ENCODE measurements at regions not wholly inside any gene's neighbourhood (a gene's known extent, or its start where the extent isn't known, plus 50 kb on each side); places are given as distances from the start of the nearest gene placed in this dataset.

DNA sequence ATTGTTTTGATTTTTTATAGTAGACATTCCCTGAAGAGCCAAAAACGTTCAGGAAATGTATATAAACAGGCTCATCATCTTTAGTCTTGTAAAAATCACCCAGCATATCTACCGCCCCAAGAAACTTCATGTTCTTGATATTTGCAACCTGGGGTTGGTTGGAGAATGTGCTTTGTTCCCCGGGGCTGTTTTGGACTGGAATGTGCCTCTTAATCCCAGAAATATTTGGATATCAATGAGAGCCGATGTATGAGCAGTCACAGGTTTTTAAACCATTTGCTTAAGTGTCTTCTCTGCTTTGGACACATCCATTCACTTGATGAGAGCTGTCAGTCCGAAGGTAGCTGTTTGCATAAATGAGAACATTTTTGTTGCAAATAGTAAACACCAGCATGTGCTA is 449.7 kb downstream of the PCDH7 start:
- no peaks in the 10 kb centered on the region for H3K36me3 ChIP-seq (ENCODE audit: insufficient read depth, low read length)
- ATAC-seq (ENCODE audit: poor library complexity): no peak
- Mint-ChIP-seq H3K4me3 (no peak overlapping the region), H3K4me1 (ENCODE audit: low read depth) (no peaks in the 10 kb centered on the region), H3K27me3 (no peaks in the 10 kb centered on the region), H3K9me3 (peaks cover 14% of the 10 kb centered on the region), H3K36me3 (ENCODE audit: low read depth) (no peaks in the 10 kb centered on the region), H3K27ac (no peak overlapping the region)
- no peaks in the 10 kb centered on the region for H3K27me3 ChIP-seq (ENCODE audit: control insufficient read depth in 1 of 2, insufficient read depth in 2 of 2, low read length in 2 of 2)
- H3K27ac ChIP-seq (ENCODE audit: low read depth in 1 of 2, low read length in 2 of 2): no peak overlapping the region
- ChIA-PET CTCF (no interaction called here), POLR2A (no interaction called here)
- intact Hi-C loops (cut with DNase I, micrococcal nuclease): no loop called here
- H3K9me3 ChIP-seq (ENCODE audit: control insufficient read depth in 1 of 2, insufficient read depth in 1 of 2, low read length in 2 of 2): peaks cover 0 to 4% of the 10 kb centered on the region in 2 experiments
- H3K4me3 ChIP-seq (ENCODE audit: low read length): no peak overlapping the region
- TF ChIP-seq, protein P1, sequence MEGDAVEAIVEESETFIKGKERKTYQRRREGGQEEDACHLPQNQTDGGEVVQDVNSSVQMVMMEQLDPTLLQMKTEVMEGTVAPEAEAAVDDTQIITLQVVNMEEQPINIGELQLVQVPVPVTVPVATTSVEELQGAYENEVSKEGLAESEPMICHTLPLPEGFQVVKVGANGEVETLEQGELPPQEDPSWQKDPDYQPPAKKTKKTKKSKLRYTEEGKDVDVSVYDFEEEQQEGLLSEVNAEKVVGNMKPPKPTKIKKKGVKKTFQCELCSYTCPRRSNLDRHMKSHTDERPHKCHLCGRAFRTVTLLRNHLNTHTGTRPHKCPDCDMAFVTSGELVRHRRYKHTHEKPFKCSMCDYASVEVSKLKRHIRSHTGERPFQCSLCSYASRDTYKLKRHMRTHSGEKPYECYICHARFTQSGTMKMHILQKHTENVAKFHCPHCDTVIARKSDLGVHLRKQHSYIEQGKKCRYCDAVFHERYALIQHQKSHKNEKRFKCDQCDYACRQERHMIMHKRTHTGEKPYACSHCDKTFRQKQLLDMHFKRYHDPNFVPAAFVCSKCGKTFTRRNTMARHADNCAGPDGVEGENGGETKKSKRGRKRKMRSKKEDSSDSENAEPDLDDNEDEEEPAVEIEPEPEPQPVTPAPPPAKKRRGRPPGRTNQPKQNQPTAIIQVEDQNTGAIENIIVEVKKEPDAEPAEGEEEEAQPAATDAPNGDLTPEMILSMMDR (IDR thresholded peaks at IDR 0.05): no peak
- H3K4me1 ChIP-seq (ENCODE audit: insufficient read depth, low read length): no peaks in the 10 kb centered on the region
- no peak for DNase-seq

DNA sequence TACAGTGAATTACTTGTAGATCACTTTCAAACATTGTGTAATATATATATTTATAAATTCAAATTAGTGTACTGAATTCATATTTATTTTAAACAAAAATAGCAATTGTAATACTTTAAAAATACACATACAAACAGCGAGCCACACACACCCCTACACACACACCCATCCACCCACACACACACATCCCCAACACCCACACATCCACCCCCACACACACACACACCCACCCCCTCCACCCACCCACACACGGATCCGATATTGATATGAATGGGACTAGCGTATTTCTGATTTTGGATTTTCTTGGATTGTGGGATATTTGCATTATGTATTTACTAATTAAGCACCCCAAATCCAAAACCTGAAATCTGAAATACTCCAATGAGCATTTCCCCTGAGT is 451.2 kb downstream of the PCDH7 start:
- H3K4me3 Mint-ChIP-seq: no peak overlapping the region

DNA sequence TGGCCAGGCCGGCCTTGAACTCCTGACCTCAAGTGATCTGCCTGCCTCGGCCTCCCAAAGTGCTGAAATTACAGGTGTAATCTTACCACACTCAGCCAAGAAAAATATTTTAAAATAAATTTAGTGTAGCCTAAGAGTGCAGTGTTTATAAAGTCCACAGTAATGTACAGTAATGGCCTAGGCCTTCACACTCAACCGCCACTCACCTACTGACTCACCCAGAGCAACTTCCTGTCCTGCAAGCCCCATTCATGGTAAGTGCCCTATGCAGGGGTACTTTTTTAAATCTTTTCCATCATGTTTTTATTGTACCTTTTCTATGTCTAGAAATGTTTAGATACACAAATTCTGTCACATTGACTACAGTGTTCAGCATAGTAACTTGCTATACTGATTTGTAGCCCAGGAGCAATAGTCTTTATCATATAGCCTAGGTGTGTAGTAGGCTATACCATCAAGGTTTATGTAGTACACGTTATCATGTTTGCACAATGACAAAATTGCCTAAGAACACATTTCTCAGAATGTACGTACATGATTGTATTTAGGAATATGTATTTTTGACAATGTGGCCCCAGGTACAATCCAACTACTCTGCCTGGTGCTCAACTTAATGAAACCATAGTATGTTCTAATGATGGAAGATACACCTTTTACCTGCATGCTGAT is 455.2 kb downstream of the PCDH7 start:
- POLR2A ChIA-PET: no interaction called here
- no peak for ATAC-seq (ENCODE audit: poor library complexity)
- Histone ChIP-seq H3K36me3 (ENCODE audit: insufficient read depth, low read length) (no peaks in the 10 kb centered on the region), H3K27ac (ENCODE audit: low read depth in 1 of 2, low read length in 2 of 2) (no peak overlapping the region), H3K9me3 (ENCODE audit: control insufficient read depth in 1 of 2, insufficient read depth in 1 of 2, low read length in 2 of 2) (peaks cover 0 to 11% of the 10 kb centered on the region in 2 experiments), H3K27me3 (ENCODE audit: control insufficient read depth in 1 of 2, insufficient read depth in 2 of 2, low read length in 2 of 2) (no peaks in the 10 kb centered on the region), H3K4me1 (ENCODE audit: insufficient read depth, low read length) (no peaks in the 10 kb centered on the region), H3K4me3 (ENCODE audit: low read length) (no peak overlapping the region)
- CTCF ChIA-PET: no interaction called here
- Mint-ChIP-seq H3K27ac (no peak overlapping the region), H3K4me3 (no peak overlapping the region), H3K36me3 (ENCODE audit: low read depth) (no peaks in the 10 kb centered on the region), H3K9me3 (peaks cover 7% of the 10 kb centered on the region), H3K4me1 (ENCODE audit: low read depth) (no peaks in the 10 kb centered on the region), H3K27me3 (no peaks in the 10 kb centered on the region)
- DNase-seq: no peak
- TF ChIP-seq, protein P1 (IDR thresholded peaks at IDR 0.05): no peak
- intact Hi-C loops (cut with DNase I, micrococcal nuclease): no loop called here

More for the DNA sequence above, 451.2 kb downstream of the PCDH7 start:
- Histone ChIP-seq H3K36me3 (ENCODE audit: insufficient read depth, low read length) (no peaks in the 10 kb centered on the region), H3K4me3 (ENCODE audit: low read length) (no peak overlapping the region), H3K27me3 (ENCODE audit: control insufficient read depth in 1 of 2, insufficient read depth in 2 of 2, low read length in 2 of 2) (no peaks in the 10 kb centered on the region), H3K9me3 (ENCODE audit: control insufficient read depth in 1 of 2, insufficient read depth in 1 of 2, low read length in 2 of 2) (peaks cover 0 to 8% of the 10 kb centered on the region in 2 experiments), H3K27ac (ENCODE audit: low read depth in 1 of 2, low read length in 2 of 2) (no peak overlapping the region), H3K4me1 (ENCODE audit: insufficient read depth, low read length) (no peaks in the 10 kb centered on the region)
- POLR2A ChIA-PET: no interaction called here
- intact Hi-C loops (cut with DNase I, micrococcal nuclease): no loop called here
- Mint-ChIP-seq H3K9me3 (peaks cover 10% of the 10 kb centered on the region), H3K27me3 (no peaks in the 10 kb centered on the region), H3K4me1 (ENCODE audit: low read depth) (no peaks in the 10 kb centered on the region), H3K27ac (no peak overlapping the region), H3K36me3 (ENCODE audit: low read depth) (no peaks in the 10 kb centered on the region)
- DNase-seq (no peak), ATAC-seq (ENCODE audit: poor library complexity) (no peak)
- CTCF ChIA-PET: no interaction called here
- TF ChIP-seq, protein P1 (IDR thresholded peaks at IDR 0.05): no peak
